ENCODE measurements at regions not wholly inside any gene's neighbourhood (a gene's known extent, or its start where the extent isn't known, plus 50 kb on each side); places are given as distances from the start of the nearest gene placed in this dataset.

DNA sequence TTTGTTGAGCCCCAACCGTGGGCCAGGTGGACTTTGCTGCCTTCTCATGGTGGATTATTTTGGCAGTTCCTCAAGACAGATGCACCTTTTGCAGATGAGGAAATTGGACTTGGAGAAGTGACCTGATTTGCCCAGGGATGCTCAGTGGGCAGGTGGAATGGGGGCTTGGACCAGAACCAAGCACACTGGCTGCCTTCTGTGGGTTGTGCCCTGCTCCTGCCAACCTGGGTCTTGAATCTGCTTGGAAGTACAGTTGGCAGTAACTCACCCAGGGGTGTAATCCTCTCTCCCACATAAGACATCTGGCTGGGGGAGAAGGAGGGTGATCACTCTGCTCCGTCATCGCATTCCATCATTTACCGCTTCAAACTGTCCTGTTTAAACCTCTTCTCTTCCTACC, 110.5 kb upstream of the GPR26 start:
- Histone ChIP-seq H3K36me3 (ENCODE audit: low read depth) (no peaks in the 10 kb centered on the region), H3K27me3 (replicated peaks; ENCODE audit: insufficient read depth) (no peaks in the 10 kb centered on the region), H4K20me1 (ENCODE audit: insufficient read depth) (no peaks in the 10 kb centered on the region), H3K9me2 (ENCODE audit: insufficient read depth) (no peaks in the 10 kb centered on the region), H3K4me1 (ENCODE audit: insufficient read depth) (no peaks in the 10 kb centered on the region), H3K27ac (no peak overlapping the region), H3F3A (ENCODE audit: insufficient read depth) (no peaks in the 10 kb centered on the region), H3K79me2 (ENCODE audit: insufficient read depth) (no peaks in the 10 kb centered on the region), H3K9me3 (ENCODE audit: low read depth) (no peaks in the 10 kb centered on the region), H3K9ac (no peak overlapping the region), H3K4me3 (no peak overlapping the region), H2AFZ (no peak overlapping the region), H3K4me2 (ENCODE audit: unreplicated experiment) (no peak overlapping the region)
- in situ Hi-C loops (cut with MboI): loop anchor here (10.0 kb wide), 2 partner anchors 421 to 511 kb away; partner anchors contain the start of gene HMX3
- WGBS, 2 experiments (ENCODE audit: low coverage in 1 of 2, low lambda C conversion rate in 2 of 2, missing lambda C conversion rate in 2 of 2): 59 to 66% methylated on average over 3 to 4 of the region's 4 CpGs
- TF ChIP-seq EZH2phosphoT487 (IDR thresholded peaks at IDR 0.05; ENCODE audit: insufficient read depth, low read depth): no peak
- no peak for TF ChIP-seq EZH2 (IDR thresholded peaks at IDR 0.05; ENCODE audit: insufficient read depth, poor library complexity, severe bottlenecking)
- DNase-seq: no peak

DNA sequence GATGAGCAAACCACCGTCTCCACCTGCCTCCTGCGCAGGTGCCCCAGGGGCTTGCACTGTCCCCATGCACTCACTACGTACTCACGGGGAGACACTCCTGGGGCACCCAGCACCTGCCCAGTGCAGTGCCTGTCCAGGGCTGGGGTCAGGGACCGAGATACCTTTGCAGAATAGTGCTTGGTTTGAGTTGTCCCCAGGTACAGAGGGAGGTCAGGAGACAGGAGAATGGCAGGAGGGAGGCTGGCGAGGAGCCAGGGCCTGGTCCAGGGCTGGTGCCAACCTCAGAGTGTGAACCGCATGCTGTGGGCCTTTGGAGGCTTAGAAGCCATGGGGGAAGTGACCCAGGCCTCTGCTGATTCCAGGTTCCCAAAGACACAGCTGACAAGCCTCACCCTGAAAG, 110.1 kb upstream of the GPR26 start:
- no peak overlapping the region for H3K27ac ChIP-seq
- in situ Hi-C loops (cut with MboI): loop anchor here (10.0 kb wide), 2 partner anchors 421 to 511 kb away; partner anchors contain the start of gene HMX3

DNA sequence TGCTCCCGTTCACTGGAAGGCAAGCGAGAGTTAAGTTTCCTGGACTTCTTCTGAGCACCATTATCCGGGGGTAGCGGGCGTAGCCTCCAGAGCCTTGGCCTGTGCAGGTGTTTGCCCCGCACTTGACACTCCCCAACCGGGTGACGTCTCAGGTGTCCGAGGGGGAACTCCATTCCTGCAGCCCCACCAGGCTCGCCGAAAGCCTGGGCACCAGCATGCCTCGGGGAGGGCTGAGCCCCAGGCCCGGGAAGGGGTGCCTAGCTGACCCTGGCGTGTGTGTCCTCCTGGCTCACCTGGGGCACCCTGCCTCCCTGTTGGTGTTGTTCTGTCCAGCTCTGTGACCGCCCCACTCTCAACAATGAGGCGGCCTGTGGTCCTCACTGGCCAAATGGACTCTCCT, 109.4 kb upstream of the GPR26 start:
- no peaks in the 10 kb centered on the region for H3K9me2 ChIP-seq (ENCODE audit: insufficient read depth)
- in situ Hi-C loops (cut with MboI): loop anchor here (10.0 kb wide), 2 partner anchors 422 to 512 kb away; partner anchors contain the start of gene HMX3
- WGBS, 2 experiments (ENCODE audit: low coverage in 1 of 2, low lambda C conversion rate in 2 of 2, missing lambda C conversion rate in 2 of 2): 44 to 51% methylated on average over 16 of the region's 16 CpGs
- no peak for DNase-seq
- H3K27ac ChIP-seq: no peak overlapping the region
- H3K36me3 ChIP-seq (ENCODE audit: low read depth): no peaks in the 10 kb centered on the region
- H3F3A ChIP-seq (ENCODE audit: insufficient read depth): no peaks in the 10 kb centered on the region
- no peak overlapping the region for H2AFZ ChIP-seq
- H3K4me3 ChIP-seq: no peak overlapping the region
- no peak for TF ChIP-seq EZH2phosphoT487 (IDR thresholded peaks at IDR 0.05; ENCODE audit: insufficient read depth, low read depth)
- no peak for TF ChIP-seq EZH2 (IDR thresholded peaks at IDR 0.05; ENCODE audit: insufficient read depth, poor library complexity, severe bottlenecking)
- peaks cover 7% of the 10 kb centered on the region; the same call in 1 of the 2 replicates for H3K27me3 ChIP-seq (replicated peaks; ENCODE audit: insufficient read depth)
- H3K4me2 ChIP-seq (ENCODE audit: unreplicated experiment): no peak overlapping the region
- no peaks in the 10 kb centered on the region for H3K9me3 ChIP-seq (ENCODE audit: low read depth)
- no peaks in the 10 kb centered on the region for H3K4me1 ChIP-seq (ENCODE audit: insufficient read depth)
- H4K20me1 ChIP-seq (ENCODE audit: insufficient read depth): no peaks in the 10 kb centered on the region
- H3K9ac ChIP-seq: no peak overlapping the region
- H3K79me2 ChIP-seq (ENCODE audit: insufficient read depth): no peaks in the 10 kb centered on the region

More for the DNA sequence above, 110.1 kb upstream of the GPR26 start:
- no peaks in the 10 kb centered on the region for H3K79me2 ChIP-seq (ENCODE audit: insufficient read depth)
- no peak overlapping the region for H2AFZ ChIP-seq
- no peaks in the 10 kb centered on the region for H3K9me3 ChIP-seq (ENCODE audit: low read depth)
- no peak for DNase-seq
- no peaks in the 10 kb centered on the region for H3K4me1 ChIP-seq (ENCODE audit: insufficient read depth)
- no peaks in the 10 kb centered on the region for H3K36me3 ChIP-seq (ENCODE audit: low read depth)
- TF ChIP-seq EZH2phosphoT487 (IDR thresholded peaks at IDR 0.05; ENCODE audit: insufficient read depth, low read depth): no peak
- no peaks in the 10 kb centered on the region for H4K20me1 ChIP-seq (ENCODE audit: insufficient read depth)
- no peaks in the 10 kb centered on the region for H3K9me2 ChIP-seq (ENCODE audit: insufficient read depth)
- H3K4me3 ChIP-seq: no peak overlapping the region
- no peak overlapping the region for H3K9ac ChIP-seq
- H3K27me3 ChIP-seq (replicated peaks; ENCODE audit: insufficient read depth): no peaks in the 10 kb centered on the region
- no peaks in the 10 kb centered on the region for H3F3A ChIP-seq (ENCODE audit: insufficient read depth)
- H3K4me2 ChIP-seq (ENCODE audit: unreplicated experiment): no peak overlapping the region
- WGBS, 2 experiments (ENCODE audit: low coverage in 1 of 2, low lambda C conversion rate in 2 of 2, missing lambda C conversion rate in 2 of 2): 57 to 59% methylated on average over 7 of the region's 7 CpGs

DNA sequence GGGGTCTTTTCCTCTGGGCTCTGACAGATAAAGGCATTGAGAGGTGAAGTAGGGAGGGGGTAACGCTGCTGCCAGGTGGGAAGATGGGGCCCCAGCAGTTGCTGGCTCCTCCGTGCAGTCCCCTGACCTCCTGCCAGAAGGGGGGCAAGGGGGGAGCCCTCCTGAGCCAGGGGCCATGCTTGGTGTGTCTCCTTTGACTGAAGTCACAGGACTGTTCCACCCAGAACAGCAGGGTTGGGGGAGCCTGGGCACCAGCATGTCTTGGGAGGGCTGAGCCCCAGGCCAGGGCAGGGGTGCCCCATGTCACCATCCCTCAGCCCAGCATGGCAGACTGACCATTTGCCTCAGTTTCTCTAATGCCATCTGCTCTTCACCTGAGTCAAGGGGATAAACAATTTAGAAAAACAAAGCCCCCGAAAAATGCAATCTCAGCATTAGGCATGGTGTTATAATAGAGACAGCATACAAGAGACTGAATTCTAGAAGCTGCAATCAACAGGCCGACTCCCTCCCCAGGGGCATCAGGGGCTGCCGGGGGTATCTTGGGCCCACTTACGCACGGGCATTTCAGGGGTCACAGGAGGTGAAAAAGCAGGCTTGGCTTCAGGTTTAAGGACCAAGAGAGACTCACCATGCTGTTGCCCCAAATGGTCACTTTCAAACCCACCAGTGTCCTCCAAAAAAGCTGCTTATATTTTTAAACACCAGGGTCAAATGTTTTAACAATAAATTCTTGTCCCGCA, 108.6 kb upstream of the GPR26 start:
- Histone ChIP-seq H3K4me2 (ENCODE audit: unreplicated experiment) (no peak overlapping the region), H3K36me3 (ENCODE audit: low read depth) (no peaks in the 10 kb centered on the region), H3K4me3 (no peak overlapping the region), H2AFZ (no peak overlapping the region), H3F3A (ENCODE audit: insufficient read depth) (no peaks in the 10 kb centered on the region), H3K27me3 (replicated peaks; ENCODE audit: insufficient read depth) (peaks cover 14% of the 10 kb centered on the region; the same call in 1 of the 2 replicates), H3K79me2 (ENCODE audit: insufficient read depth) (no peaks in the 10 kb centered on the region), H3K9me2 (ENCODE audit: insufficient read depth) (no peaks in the 10 kb centered on the region), H4K20me1 (ENCODE audit: insufficient read depth) (no peaks in the 10 kb centered on the region), H3K9me3 (ENCODE audit: low read depth) (no peaks in the 10 kb centered on the region), H3K4me1 (ENCODE audit: insufficient read depth) (no peaks in the 10 kb centered on the region), H3K27ac (no peak overlapping the region), H3K9ac (no peak overlapping the region)
- 32 to 47% methylated on average over 8 of the region's 8 CpGs for WGBS, 2 experiments (ENCODE audit: low coverage in 1 of 2, low lambda C conversion rate in 2 of 2, missing lambda C conversion rate in 2 of 2)
- DNase-seq: no peak
- TF ChIP-seq EZH2phosphoT487 (IDR thresholded peaks at IDR 0.05; ENCODE audit: insufficient read depth, low read depth) (no peak), EZH2 (IDR thresholded peaks at IDR 0.05; ENCODE audit: insufficient read depth, poor library complexity, severe bottlenecking) (no peak)
- in situ Hi-C loops (cut with MboI): loop anchor here (10.0 kb wide), 2 partner anchors 423 to 513 kb away; partner anchors contain the start of gene HMX3

Measured in GM23248 (cell line).